ENCODE measurements at regions not wholly inside any gene's neighbourhood (a gene's known extent, or its start where the extent isn't known, plus 50 kb on each side); places are given as distances from the start of the nearest gene placed in this dataset.
"Not testable (repeated sequence)": the region's sequence is repeated elsewhere in the genome, so short reads cannot be mapped to it uniquely, and the experiment has no call there.

DNA sequence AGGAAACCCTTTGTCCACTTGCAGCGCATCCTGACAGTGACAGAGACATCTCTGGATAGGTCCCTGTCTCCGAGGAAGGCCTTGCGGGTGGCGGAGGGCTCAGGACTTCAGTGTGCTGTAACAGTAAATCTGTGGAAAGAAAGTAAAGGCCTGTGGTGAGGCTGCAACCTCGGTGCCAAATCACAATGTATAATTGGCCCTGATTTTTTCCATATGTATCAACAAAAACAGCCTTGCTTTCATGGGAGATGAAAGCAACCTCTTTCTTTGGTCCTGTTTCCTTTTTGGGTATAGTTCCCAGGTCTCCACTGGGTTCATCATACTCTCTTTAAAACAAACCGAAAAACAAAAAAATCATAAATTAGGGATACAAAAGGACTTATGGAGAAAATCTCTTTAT is 110.9 kb upstream of the BMPER start:
- 87% methylated on average over 6 of the region's 6 CpGs for WGBS
- H3K27ac ChIP-seq (ENCODE audit: low read depth in 1 of 2, low read length in 1 of 2) = no peak overlapping the region
- DNase-seq (ENCODE audit: low read depth in 6 of 9, low spot score in 9 of 9) = no peak
- H3K36me3 ChIP-seq (ENCODE audit: control insufficient read depth in 2 of 2, insufficient read depth in 2 of 2, low read length in 1 of 2) = no peaks in the 10 kb centered on the region
- no peaks in the 10 kb centered on the region for H3K4me1 ChIP-seq (ENCODE audit: control insufficient read depth in 2 of 2, insufficient read depth in 2 of 2, low read length in 2 of 2)
- no peaks in the 10 kb centered on the region for H3K27me3 ChIP-seq (ENCODE audit: control insufficient read depth in 2 of 2, insufficient read depth in 1 of 2, low read length in 1 of 2)
- no peak overlapping the region for H3K4me3 ChIP-seq (ENCODE audit: low read length in 2 of 2)
- H3K9me3 ChIP-seq (ENCODE audit: control insufficient read depth in 2 of 2, insufficient read depth in 1 of 2, low read length in 1 of 2) = no peaks in the 10 kb centered on the region

DNA sequence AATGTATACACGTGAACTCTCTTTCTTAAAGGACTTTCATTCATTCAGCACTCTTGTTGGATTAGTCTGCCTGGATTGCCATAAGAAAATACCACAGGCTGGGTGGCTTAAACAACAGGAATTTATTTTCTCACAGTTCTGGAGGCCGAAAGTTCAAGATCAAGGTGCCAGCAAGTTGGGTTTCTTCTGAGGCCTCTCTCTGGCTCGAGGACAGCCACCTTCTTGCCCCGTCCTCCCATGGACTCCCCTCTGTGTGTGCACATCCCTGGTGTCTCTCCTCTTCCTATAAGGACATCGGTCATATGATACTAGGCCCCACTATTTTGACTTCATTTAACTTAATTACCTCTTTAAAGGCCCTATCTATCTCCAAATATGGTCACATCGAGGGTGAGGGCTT is 110.4 kb upstream of the BMPER start:
- no peak overlapping the region for H3K4me3 ChIP-seq (ENCODE audit: low read length in 2 of 2)
- no peak for DNase-seq (ENCODE audit: low read depth in 6 of 9, low spot score in 9 of 9)
- H3K36me3 ChIP-seq (ENCODE audit: control insufficient read depth in 2 of 2, insufficient read depth in 2 of 2, low read length in 1 of 2) = no peaks in the 10 kb centered on the region
- no peaks in the 10 kb centered on the region for H3K4me1 ChIP-seq (ENCODE audit: control insufficient read depth in 2 of 2, insufficient read depth in 2 of 2, low read length in 2 of 2)
- no peaks in the 10 kb centered on the region for H3K9me3 ChIP-seq (ENCODE audit: control insufficient read depth in 2 of 2, insufficient read depth in 1 of 2, low read length in 1 of 2)
- WGBS = 91% methylated on average over 6 of the region's 6 CpGs
- no peaks in the 10 kb centered on the region for H3K27me3 ChIP-seq (ENCODE audit: control insufficient read depth in 2 of 2, insufficient read depth in 1 of 2, low read length in 1 of 2)
- H3K27ac ChIP-seq (ENCODE audit: low read depth in 1 of 2, low read length in 1 of 2) = no peak overlapping the region

DNA sequence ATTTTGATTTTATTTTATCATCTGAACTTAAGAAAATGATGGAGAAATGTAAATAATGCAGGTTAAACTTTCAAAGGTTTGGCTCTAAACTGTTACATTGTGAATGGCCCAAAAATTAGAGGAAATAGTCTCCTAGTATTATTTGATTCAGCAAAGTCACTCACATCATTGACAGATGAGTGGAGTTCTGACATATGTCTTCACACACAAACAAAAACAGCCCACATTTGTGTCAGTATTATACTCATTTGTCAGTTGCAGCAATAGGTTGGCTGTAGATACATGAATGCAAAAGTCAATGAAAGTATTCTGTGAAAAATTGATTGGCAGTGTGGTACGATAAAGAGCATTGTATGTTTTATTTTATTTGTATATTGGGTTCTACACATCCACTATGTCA is 108.8 kb upstream of the BMPER start:
- H3K27ac ChIP-seq (ENCODE audit: low read depth in 1 of 2, low read length in 1 of 2) = no peak overlapping the region
- H3K9me3 ChIP-seq (ENCODE audit: control insufficient read depth in 2 of 2, insufficient read depth in 1 of 2, low read length in 1 of 2) = no peaks in the 10 kb centered on the region
- WGBS = 94% methylated on average over 1 of the region's 1 CpG
- H3K36me3 ChIP-seq (ENCODE audit: control insufficient read depth in 2 of 2, insufficient read depth in 2 of 2, low read length in 1 of 2) = no peaks in the 10 kb centered on the region
- no peak for DNase-seq (ENCODE audit: low read depth in 6 of 9, low spot score in 9 of 9)
- H3K4me1 ChIP-seq (ENCODE audit: control insufficient read depth in 2 of 2, insufficient read depth in 2 of 2, low read length in 2 of 2) = no peaks in the 10 kb centered on the region
- H3K27me3 ChIP-seq (ENCODE audit: control insufficient read depth in 2 of 2, insufficient read depth in 1 of 2, low read length in 1 of 2) = no peaks in the 10 kb centered on the region
- no peak overlapping the region for H3K4me3 ChIP-seq (ENCODE audit: low read length in 2 of 2)

DNA sequence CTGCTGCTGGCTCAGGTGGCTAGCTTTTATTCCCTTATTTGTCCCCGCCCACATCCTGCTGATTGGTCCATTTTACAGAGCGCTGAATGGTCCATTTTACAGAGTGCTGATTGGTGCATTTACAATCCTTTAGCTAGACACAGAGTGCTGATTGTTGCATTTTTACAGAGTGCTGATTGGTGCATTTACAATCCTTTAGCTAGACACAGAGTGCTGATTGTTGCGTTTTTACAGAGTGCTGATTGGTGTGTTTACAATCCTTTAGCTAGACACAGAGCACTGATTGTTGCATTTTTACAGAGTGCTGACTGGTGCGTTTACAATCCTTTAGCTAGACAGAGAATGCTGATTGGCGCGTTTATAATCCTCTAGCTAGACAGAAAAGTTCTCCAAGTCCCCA is 107.8 kb upstream of the BMPER start:
- not testable (repeated sequence) for H3K27me3 ChIP-seq (ENCODE audit: control insufficient read depth in 2 of 2, insufficient read depth in 1 of 2, low read length in 1 of 2); DNase-seq (ENCODE audit: low read depth in 6 of 9, low spot score in 9 of 9); H3K36me3 ChIP-seq (ENCODE audit: control insufficient read depth in 2 of 2, insufficient read depth in 2 of 2, low read length in 1 of 2); H3K4me3 ChIP-seq (ENCODE audit: low read length in 2 of 2); H3K9me3 ChIP-seq (ENCODE audit: control insufficient read depth in 2 of 2, insufficient read depth in 1 of 2, low read length in 1 of 2); H3K27ac ChIP-seq (ENCODE audit: low read depth in 1 of 2, low read length in 1 of 2); H3K4me1 ChIP-seq (ENCODE audit: control insufficient read depth in 2 of 2, insufficient read depth in 2 of 2, low read length in 2 of 2)
- 97% methylated on average over 6 of the region's 6 CpGs for WGBS

DNA sequence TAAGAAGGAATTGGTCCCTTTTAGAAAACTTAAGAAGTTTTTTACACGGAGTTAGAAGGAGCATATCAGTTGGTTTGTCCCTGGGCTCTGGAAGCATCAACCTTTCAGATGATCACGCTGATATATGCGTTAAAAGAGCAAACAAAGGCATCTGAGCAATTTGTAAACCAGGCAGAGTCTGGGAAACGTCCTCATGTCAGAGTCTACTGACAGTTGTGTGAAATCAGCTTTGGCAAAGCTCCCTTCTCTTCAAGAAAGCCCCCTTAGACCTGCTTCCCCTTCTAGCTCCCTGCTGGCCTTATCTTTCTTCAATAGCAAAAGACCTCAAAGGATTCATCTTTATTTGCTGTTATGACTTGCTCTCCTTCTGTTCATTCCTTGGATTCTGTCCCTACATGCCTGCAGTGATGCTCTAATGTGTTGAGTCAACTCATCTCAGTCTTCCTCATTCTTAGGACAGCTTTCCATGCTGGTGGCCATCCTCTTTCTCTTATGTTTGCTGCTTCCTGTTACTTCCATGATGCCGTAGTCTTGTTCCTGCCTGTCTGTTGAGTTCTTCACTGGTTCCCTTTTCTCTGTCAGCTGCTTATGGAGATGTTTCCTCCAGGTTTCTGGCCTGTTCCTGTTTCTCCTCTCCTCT is 106.5 kb upstream of the BMPER start:
- DNase-seq (ENCODE audit: low read depth in 6 of 9, low spot score in 9 of 9) = no peak
- H3K4me3 ChIP-seq (ENCODE audit: low read length in 2 of 2) = no peak overlapping the region
- H3K4me1 ChIP-seq (ENCODE audit: control insufficient read depth in 2 of 2, insufficient read depth in 2 of 2, low read length in 2 of 2) = no peaks in the 10 kb centered on the region
- H3K27ac ChIP-seq (ENCODE audit: low read depth in 1 of 2, low read length in 1 of 2) = no peak overlapping the region
- H3K9me3 ChIP-seq (ENCODE audit: control insufficient read depth in 2 of 2, insufficient read depth in 1 of 2, low read length in 1 of 2) = no peaks in the 10 kb centered on the region
- H3K27me3 ChIP-seq (ENCODE audit: control insufficient read depth in 2 of 2, insufficient read depth in 1 of 2, low read length in 1 of 2) = no peaks in the 10 kb centered on the region
- 84% methylated on average over 5 of the region's 5 CpGs for WGBS
- no peaks in the 10 kb centered on the region for H3K36me3 ChIP-seq (ENCODE audit: control insufficient read depth in 2 of 2, insufficient read depth in 2 of 2, low read length in 1 of 2)

DNA sequence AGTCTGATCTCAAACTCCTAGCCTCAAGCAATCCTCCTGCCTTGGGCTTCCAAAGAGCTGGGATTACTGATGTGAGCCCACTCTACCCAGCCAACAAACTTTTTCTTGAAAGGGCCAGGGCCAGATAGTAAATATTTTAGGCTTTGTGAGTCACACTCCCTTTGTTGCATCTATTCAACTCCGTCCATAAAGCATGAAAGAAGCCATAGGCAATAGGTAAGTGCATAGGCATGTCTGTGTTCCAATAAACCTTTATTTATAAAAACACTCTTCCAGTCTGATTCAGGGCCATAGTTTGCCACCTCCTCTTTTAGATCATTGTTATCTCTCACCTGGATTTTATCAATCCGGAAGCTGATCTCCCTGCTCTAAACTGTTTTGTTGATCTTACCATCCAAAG is 105.6 kb upstream of the BMPER start:
- Histone ChIP-seq H3K36me3 (ENCODE audit: control insufficient read depth in 2 of 2, insufficient read depth in 2 of 2, low read length in 1 of 2) (no peaks in the 10 kb centered on the region), H3K27me3 (ENCODE audit: control insufficient read depth in 2 of 2, insufficient read depth in 1 of 2, low read length in 1 of 2) (no peaks in the 10 kb centered on the region), H3K9me3 (ENCODE audit: control insufficient read depth in 2 of 2, insufficient read depth in 1 of 2, low read length in 1 of 2) (no peaks in the 10 kb centered on the region), H3K4me3 (ENCODE audit: low read length in 2 of 2) (no peak overlapping the region), H3K27ac (ENCODE audit: low read depth in 1 of 2, low read length in 1 of 2) (no peak overlapping the region), H3K4me1 (ENCODE audit: control insufficient read depth in 2 of 2, insufficient read depth in 2 of 2, low read length in 2 of 2) (no peaks in the 10 kb centered on the region)
- no peak for DNase-seq (ENCODE audit: low read depth in 6 of 9, low spot score in 9 of 9)
- WGBS = 95% methylated on average over 2 of the region's 2 CpGs

DNA sequence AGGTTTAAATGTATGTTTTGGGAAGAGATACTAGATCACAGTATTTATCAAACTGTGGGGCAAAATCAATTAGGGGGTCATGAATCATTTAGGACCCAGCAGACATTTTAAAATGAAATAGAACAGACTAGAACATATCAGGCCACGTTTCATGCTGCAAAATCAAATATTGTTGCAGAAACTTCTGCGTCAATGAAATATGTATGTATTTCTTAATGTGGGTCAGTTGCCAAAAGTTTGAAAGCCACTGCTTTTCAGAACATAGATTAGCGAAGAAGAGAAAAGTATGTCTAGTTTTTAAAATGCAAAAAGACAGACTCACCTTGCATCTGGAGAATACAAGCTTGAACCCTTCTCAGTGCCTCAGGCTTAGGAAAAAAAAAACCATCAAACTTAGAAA is 102.7 kb upstream of the BMPER start:
- H3K4me1 ChIP-seq (ENCODE audit: control insufficient read depth in 2 of 2, insufficient read depth in 2 of 2, low read length in 2 of 2) = no peaks in the 10 kb centered on the region
- 92% methylated on average over 3 of the region's 3 CpGs for WGBS
- no peak overlapping the region for H3K27ac ChIP-seq (ENCODE audit: low read depth in 1 of 2, low read length in 1 of 2)
- no peak for DNase-seq (ENCODE audit: low read depth in 6 of 9, low spot score in 9 of 9)
- no peak overlapping the region for H3K4me3 ChIP-seq (ENCODE audit: low read length in 2 of 2)
- no peaks in the 10 kb centered on the region for H3K27me3 ChIP-seq (ENCODE audit: control insufficient read depth in 2 of 2, insufficient read depth in 1 of 2, low read length in 1 of 2)
- H3K36me3 ChIP-seq (ENCODE audit: control insufficient read depth in 2 of 2, insufficient read depth in 2 of 2, low read length in 1 of 2) = no peaks in the 10 kb centered on the region
- H3K9me3 ChIP-seq (ENCODE audit: control insufficient read depth in 2 of 2, insufficient read depth in 1 of 2, low read length in 1 of 2) = no peaks in the 10 kb centered on the region

DNA sequence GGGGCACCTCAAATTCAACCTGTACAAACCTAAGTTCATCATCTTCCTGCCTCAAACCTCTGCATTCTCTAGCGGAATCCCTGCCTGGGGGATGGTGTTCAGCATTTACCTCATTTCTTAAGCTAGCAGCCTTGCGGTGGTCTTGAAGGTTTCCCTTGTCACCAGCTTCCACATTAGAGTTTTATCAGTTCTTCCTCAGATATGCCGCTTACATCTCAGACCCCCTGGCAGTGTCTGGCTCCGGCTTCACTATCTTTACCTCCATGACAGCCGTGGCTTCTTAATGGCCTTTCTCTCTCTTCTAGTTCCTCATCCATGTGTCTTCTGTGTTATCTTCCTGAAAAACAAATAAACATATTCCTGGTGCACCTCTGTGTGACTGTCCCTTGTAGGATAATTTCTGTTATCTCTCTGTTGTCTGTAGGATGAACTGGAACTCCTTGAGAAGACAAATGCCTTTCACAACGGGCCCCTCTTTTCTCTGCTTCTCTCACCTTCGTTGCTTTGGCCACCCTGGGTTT is 101.1 kb upstream of the BMPER start:
- DNase-seq (ENCODE audit: low read depth in 6 of 9, low spot score in 9 of 9) = no peak
- no peaks in the 10 kb centered on the region for H3K36me3 ChIP-seq (ENCODE audit: control insufficient read depth in 2 of 2, insufficient read depth in 2 of 2, low read length in 1 of 2)
- no peaks in the 10 kb centered on the region for H3K27me3 ChIP-seq (ENCODE audit: control insufficient read depth in 2 of 2, insufficient read depth in 1 of 2, low read length in 1 of 2)
- no peak overlapping the region for H3K4me3 ChIP-seq (ENCODE audit: low read length in 2 of 2)
- WGBS = 95% methylated on average over 7 of the region's 7 CpGs
- H3K4me1 ChIP-seq (ENCODE audit: control insufficient read depth in 2 of 2, insufficient read depth in 2 of 2, low read length in 2 of 2) = no peaks in the 10 kb centered on the region
- no peaks in the 10 kb centered on the region for H3K9me3 ChIP-seq (ENCODE audit: control insufficient read depth in 2 of 2, insufficient read depth in 1 of 2, low read length in 1 of 2)
- H3K27ac ChIP-seq (ENCODE audit: low read depth in 1 of 2, low read length in 1 of 2) = no peak overlapping the region

DNA sequence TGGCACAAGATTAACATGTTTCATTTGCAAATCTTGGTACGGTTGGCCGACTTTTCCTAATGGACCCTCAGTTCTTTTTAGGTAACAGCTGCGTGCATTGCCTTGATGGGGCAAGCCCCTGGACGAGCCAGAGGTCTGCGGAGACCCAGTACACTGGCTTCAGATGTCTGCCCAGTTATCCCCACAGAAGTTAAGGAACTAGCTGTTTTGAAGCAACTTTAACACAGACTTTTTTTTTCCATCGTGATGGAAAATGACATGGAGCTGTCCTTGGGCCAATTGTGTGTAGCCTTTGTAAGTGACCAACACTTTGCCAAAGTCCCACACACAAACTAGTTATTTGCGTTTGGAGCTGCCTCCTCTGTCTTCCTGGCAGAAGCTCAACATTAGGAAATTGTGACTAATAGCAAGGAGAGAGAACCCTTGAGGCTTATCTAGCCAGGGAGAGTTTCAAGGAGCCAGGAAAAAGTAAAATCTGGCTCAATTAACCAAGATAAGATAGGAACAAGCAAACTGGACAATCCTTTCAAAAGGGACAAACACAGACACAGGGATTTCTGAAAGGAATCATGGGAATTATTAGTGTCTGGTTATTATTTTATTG is 99.6 kb upstream of the BMPER start:
- Histone ChIP-seq H3K36me3 (ENCODE audit: control insufficient read depth in 2 of 2, insufficient read depth in 2 of 2, low read length in 1 of 2) (no peaks in the 10 kb centered on the region), H3K9me3 (ENCODE audit: control insufficient read depth in 2 of 2, insufficient read depth in 1 of 2, low read length in 1 of 2) (no peaks in the 10 kb centered on the region), H3K27me3 (ENCODE audit: control insufficient read depth in 2 of 2, insufficient read depth in 1 of 2, low read length in 1 of 2) (no peaks in the 10 kb centered on the region), H3K27ac (ENCODE audit: low read depth in 1 of 2, low read length in 1 of 2) (no peak overlapping the region), H3K4me1 (ENCODE audit: control insufficient read depth in 2 of 2, insufficient read depth in 2 of 2, low read length in 2 of 2) (no peaks in the 10 kb centered on the region), H3K4me3 (ENCODE audit: low read length in 2 of 2) (no peak overlapping the region)
- 96% methylated on average over 7 of the region's 7 CpGs for WGBS
- no peak for DNase-seq (ENCODE audit: low read depth in 6 of 9, low spot score in 9 of 9)

All from thymus (tissue), 11 donors.